ENCODE measurements at regions not wholly inside any gene's neighbourhood (a gene's known extent, or its start where the extent isn't known, plus 50 kb on each side); places are given as distances from the start of the nearest gene placed in this dataset.

- H3K27ac ChIP-seq: no peak overlapping the region
- WGBS, 2 donors (ENCODE audit: low coverage in 1 of 2): 51 to 65% methylated on average over 4 to 5 of the region's 5 CpGs
- no peaks in the 10 kb centered on the region for H3K4me1 ChIP-seq
- intact Hi-C loops (cut with DNase I; ENCODE audit: low total_unique reads): no loop called here
- no peaks in the 10 kb centered on the region for H3K9me3 ChIP-seq
- no peaks in the 10 kb centered on the region for H3K27me3 ChIP-seq
- TF ChIP-seq POLR2A (IDR thresholded peaks at IDR 0.05): no peak
- TF ChIP-seq POLR2AphosphoS5 (IDR thresholded peaks at IDR 0.05): no peak
- no peak for TF ChIP-seq EP300 (IDR thresholded peaks at IDR 0.05; ENCODE audit: low read depth)
- no peak for TF ChIP-seq CTCF (IDR thresholded peaks at IDR 0.05)
- in situ Hi-C loops (cut with MboI; ENCODE audit: low pct_ligation_motif_present in 1 of 4, low pct_unique_long_range_greater_than_20kb in 1 of 4, low sequenced_read_pairs in 3 of 4): no loop called here
- no peaks in the 10 kb centered on the region for H3K36me3 ChIP-seq
- DNase-seq: no peak
- no peak overlapping the region for H3K4me3 ChIP-seq
Measured at GRCh38 chr11:109349276-109350080, 72.5 kb upstream of the C11orf87 start.

DNA sequence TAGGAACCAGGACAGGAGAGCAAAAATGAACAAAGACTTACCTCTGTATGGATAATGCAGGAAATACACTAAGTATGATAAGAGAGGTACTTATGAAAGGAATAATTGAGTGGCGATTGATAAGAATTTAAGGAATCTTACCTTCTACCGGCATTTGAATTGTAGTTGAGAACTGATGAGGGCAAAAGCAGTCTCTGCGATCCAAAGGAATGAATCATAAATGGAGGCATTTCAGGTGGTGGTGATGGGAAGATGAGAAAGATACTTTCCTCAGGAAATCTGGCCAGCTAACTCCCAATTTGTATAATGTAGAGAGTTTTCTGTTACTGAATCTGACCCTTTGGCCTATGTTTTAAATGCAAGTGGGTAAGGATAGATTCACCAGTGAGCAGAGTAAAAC lies 71.9 kb upstream of the C11orf87 start:
- in situ Hi-C loops (cut with MboI; ENCODE audit: low pct_ligation_motif_present in 1 of 4, low pct_unique_long_range_greater_than_20kb in 1 of 4, low sequenced_read_pairs in 3 of 4): no loop called here
- DNase-seq: no peak
- H3K9me3 ChIP-seq: no peaks in the 10 kb centered on the region
- H3K4me1 ChIP-seq: no peaks in the 10 kb centered on the region
- no peak overlapping the region for H3K4me3 ChIP-seq
- WGBS, 2 donors (ENCODE audit: low coverage in 1 of 2): 84 to 93% methylated on average over 3 of the region's 3 CpGs
- H3K27me3 ChIP-seq: no peaks in the 10 kb centered on the region
- no peak overlapping the region for H3K27ac ChIP-seq
- TF ChIP-seq EP300 (IDR thresholded peaks at IDR 0.05; ENCODE audit: low read depth) (no peak), CTCF (IDR thresholded peaks at IDR 0.05) (no peak), POLR2A (IDR thresholded peaks at IDR 0.05) (no peak), POLR2AphosphoS5 (IDR thresholded peaks at IDR 0.05) (no peak)
- H3K36me3 ChIP-seq: no peaks in the 10 kb centered on the region
- intact Hi-C loops (cut with DNase I; ENCODE audit: low total_unique reads): no loop called here

- no peak overlapping the region for H3K27ac ChIP-seq
- H3K36me3 ChIP-seq: no peaks in the 10 kb centered on the region
- H3K9me3 ChIP-seq: no peaks in the 10 kb centered on the region
- intact Hi-C loops (cut with DNase I; ENCODE audit: low total_unique reads): no loop called here
- no peak for TF ChIP-seq CTCF (IDR thresholded peaks at IDR 0.05)
- no peak for TF ChIP-seq POLR2A (IDR thresholded peaks at IDR 0.05)
- TF ChIP-seq EP300 (IDR thresholded peaks at IDR 0.05; ENCODE audit: low read depth): no peak
- TF ChIP-seq POLR2AphosphoS5 (IDR thresholded peaks at IDR 0.05): no peak
- WGBS, 2 donors (ENCODE audit: low coverage in 1 of 2): 37 to 61% methylated on average over 2 to 3 of the region's 3 CpGs
- no peak overlapping the region for H3K4me3 ChIP-seq
- H3K27me3 ChIP-seq: no peaks in the 10 kb centered on the region
- H3K4me1 ChIP-seq: no peaks in the 10 kb centered on the region
- DNase-seq: no peak
- in situ Hi-C loops (cut with MboI; ENCODE audit: low pct_ligation_motif_present in 1 of 4, low pct_unique_long_range_greater_than_20kb in 1 of 4, low sequenced_read_pairs in 3 of 4): no loop called here
Measured at GRCh38 chr11:109362059-109362458, 59.9 kb upstream of the C11orf87 start.

- no peaks in the 10 kb centered on the region for H3K36me3 ChIP-seq
- no peaks in the 10 kb centered on the region for H3K27me3 ChIP-seq
- H3K4me3 ChIP-seq: no peak overlapping the region
- in situ Hi-C loops (cut with MboI; ENCODE audit: low pct_ligation_motif_present in 1 of 4, low pct_unique_long_range_greater_than_20kb in 1 of 4, low sequenced_read_pairs in 3 of 4) (no loop called here), intact Hi-C loops (cut with DNase I; ENCODE audit: low total_unique reads) (no loop called here)
- H3K27ac ChIP-seq: no peak overlapping the region
- no peak for TF ChIP-seq POLR2AphosphoS5 (IDR thresholded peaks at IDR 0.05)
- TF ChIP-seq POLR2A (IDR thresholded peaks at IDR 0.05): no peak
- H3K4me1 ChIP-seq: no peaks in the 10 kb centered on the region
- no peak for DNase-seq
- WGBS, 2 donors (ENCODE audit: low coverage in 1 of 2): 45 to 78% methylated on average over 2 to 3 of the region's 3 CpGs
- peaks cover 0 to 5% of the 10 kb centered on the region in 2 donors for H3K9me3 ChIP-seq
Measured at GRCh38 chr11:109363682-109364081, 58.3 kb upstream of the C11orf87 start.

All from transverse colon (tissue), 4 donors.